ENCODE measurements at regions not wholly inside any gene's neighbourhood (a gene's known extent, or its start where the extent isn't known, plus 50 kb on each side); places are given as distances from the start of the nearest gene placed in this dataset.

DNA sequence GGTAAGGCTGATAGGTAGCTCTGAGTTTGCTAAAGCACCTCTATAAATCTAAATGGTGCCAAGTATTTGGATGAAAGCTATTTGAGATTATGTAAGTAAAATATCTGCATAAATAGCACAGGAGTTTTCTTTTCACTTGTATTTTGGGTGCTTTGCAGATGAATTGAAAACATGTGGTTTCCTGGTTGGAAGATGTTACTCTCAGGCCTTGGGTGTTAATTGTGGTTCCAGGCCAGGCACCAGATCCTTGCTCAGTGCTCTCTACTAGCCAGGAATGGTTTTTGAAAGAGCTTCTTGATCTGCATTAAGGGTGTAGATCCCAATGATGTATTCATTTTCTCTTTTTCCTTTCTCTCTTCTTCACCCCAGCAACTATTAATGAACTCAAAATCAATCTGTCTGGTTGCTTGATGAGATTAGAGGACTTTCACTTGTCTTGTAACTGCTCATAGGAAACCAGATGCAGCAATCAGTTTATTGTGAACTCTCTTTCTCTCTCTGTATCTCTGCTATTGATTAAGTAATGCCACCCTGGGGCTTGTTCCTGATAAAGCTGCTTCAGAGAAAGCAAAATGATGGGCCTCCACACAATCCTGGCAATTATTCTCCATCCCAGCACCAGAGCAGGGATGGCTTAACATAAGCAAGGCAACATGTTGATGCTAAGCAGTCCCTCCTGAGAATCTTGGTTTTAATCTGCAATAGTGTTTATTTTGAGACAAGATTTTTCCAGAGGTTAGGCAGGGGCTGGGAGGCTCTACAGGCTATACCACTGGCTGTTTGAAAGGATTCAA, 147.0 kb upstream of the NTM start:
- DNase-seq (ENCODE audit: low read depth, low spot score): no peak
- no peak overlapping the region for H3K27ac ChIP-seq

DNA sequence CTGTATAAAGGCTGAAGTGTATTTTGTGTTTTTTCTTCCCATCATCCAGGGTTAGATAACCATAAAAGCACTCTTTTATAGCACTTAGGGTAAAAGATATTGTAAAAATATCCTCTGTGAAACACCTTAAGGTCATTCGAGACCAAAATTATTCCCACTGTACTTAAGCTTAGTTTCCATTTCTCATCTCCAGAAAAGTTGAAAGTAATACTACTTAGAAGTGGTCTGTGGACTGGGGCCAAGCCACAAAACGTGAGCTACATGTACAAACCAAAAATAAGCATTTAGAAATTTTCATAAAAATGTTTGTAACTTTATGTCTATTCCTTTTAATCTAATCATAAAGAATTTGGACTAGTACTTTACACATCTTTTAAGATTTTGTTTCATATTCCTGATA, 142.0 kb upstream of the NTM start:
- no peak overlapping the region for H3K27ac ChIP-seq
- DNase-seq (ENCODE audit: low read depth, low spot score): no peak

DNA sequence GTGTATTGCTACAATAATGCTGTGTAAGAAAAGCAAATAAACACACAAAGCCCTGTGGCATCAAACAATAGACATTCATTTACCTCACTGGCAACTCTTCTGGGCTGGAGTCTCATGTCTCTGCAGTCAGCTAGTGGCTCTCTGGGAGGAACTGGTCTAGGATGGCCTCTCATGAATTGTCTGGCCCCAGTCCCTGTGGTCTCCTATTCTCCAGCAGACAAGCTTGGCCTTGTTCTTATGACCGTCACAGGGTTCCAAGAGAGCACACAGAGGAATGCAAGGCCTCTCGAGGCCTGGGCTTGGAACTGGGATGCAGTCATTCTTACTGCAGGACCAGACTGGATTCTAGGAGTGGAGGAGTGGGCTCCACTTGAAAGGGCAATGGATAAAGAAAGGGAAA, 141.2 kb upstream of the NTM start:
- no peak for DNase-seq (ENCODE audit: low read depth, low spot score)
- no peak overlapping the region for H3K27ac ChIP-seq

DNA sequence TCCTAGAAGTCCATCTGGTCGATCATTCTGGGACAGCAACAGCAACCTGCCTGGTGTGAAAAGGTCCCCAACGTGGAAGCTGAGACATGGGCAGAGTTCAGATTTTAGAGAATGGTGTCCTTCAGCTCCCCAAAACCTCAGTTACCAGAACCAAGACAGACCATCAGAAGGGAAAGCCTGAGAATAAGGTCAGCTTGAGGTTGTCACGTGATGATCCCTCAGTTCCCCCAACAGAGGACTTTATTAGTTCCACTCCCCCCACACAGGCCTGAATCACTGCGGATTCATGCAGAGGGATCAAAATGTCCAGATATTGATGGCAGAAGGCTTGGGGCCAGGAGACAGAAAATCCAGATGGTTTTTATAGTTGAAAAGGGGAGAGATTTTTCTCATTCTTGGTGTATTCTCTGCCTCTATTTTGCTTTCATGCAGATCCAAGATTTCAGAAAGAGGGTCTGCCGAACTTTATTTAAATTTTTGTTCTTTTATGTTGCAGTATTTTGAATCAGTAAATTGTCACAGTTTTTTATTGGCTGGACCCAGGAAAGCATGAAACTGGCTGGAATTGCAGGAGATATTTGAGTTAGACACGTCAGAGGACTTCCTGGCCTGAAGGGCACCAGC, 139.0 kb upstream of the NTM start:
- no peak for DNase-seq (ENCODE audit: low read depth, low spot score)
- no peak overlapping the region for H3K27ac ChIP-seq

DNA sequence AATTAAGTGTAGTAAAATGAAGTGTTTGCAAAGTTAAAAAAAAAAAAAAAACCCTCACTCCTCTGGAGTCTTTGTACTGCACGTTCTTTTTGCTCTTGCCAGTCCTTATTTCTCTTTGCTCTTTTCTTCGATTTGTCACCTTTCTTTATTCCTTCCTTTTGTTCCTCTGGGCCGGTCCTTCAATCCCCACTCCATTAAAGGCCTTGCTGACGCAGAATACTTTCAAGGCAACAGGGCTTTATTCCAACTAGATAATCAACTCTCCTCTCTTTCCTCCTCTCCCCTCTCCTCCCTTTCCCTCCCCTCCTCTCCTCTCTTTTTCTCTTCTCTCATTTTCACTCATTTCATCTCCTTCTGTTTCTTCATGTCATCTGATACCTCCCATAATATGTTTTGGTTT, 138.2 kb upstream of the NTM start:
- DNase-seq (ENCODE audit: low read depth, low spot score): no peak
- H3K27ac ChIP-seq: no peak overlapping the region

DNA sequence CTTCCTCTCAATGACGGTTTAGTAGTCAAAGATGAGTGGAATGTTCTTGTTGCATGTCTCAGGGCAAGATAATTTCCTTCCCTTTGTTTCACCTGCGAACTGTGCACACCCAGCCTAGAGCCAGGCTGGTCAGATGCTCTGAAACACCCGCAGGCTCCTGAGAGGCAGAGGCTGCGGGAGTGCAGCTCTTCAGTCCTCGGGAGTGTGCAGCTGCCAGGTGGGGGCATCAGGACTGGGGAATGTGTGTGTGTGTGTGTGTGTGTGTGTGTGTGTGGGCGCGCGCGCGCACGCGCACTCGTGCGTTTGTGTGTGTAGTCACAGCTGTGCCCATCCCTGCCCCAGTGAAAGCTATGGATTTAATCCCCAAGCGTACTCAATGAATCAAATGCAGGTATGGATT, 136.2 kb upstream of the NTM start:
- H3K27ac ChIP-seq: no peak overlapping the region
- no peak for DNase-seq (ENCODE audit: low read depth, low spot score)

DNA sequence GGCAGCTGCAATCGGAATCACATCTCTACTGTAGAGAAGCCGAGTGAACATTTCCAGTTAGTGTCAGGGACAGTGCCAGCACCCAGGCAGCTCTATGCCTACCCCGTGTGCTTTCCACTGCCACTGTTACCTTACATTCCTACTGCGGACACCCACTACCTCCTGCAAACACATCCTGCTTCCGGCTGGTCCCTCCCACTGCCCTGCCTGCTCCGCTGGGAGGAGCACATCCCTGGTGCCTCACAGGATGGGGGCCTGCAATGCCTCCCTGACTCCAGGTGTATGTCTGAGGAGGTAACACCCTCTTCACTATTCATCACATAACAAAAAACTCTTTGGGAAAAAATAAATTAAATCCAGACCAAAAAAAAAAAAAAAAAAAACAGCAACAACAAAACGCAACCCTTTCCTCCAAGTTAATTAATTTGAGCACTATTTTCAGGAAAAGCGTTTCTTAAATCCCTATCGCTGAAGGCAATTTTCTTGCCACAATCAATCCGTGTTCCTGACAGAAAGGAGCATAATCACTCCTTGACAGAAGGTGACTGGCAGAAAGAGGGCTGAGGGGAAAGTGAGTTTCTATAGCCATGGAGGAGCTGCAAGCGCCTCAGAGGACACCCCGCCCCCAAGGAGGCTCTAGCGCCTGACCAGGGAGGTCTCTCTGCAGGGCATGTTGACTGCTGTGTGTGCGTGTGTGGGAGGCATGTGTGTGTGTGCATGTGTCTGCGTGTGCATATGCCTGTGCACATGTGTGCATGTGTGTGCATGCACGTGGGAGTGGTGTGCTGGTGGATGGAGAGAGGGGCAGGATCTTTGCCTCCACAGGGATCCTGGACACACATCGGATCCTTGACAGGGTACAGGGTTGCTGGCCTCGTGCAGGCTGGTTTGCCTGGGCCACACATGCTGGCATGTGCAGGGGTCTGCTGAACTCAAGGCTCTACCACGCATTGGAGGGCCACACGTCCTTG, 134.8 kb upstream of the NTM start:
- H3K27ac ChIP-seq: no peak overlapping the region
- DNase-seq (ENCODE audit: low read depth, low spot score): no peak

DNA sequence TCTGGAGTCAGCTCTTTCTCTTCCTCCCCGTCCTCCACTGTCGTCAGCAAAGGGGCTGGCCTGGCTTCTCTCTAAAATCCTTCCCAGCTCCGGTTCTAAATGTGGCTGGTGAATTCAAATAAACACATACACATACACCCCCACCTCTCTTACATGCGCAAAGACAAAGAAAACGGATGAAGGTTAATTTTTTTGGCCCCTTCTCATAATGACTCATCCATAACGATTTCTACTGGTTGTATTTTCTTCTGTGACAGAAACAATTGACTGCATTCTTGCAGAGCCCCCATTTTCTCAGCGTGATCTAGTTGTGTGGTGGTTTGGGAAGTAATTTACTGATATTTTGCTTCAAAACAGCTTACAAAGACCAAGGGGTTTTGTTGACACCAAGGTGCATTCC, 130.0 kb upstream of the NTM start:
- no peak overlapping the region for H3K27ac ChIP-seq
- no peak for DNase-seq (ENCODE audit: low read depth, low spot score)

DNA sequence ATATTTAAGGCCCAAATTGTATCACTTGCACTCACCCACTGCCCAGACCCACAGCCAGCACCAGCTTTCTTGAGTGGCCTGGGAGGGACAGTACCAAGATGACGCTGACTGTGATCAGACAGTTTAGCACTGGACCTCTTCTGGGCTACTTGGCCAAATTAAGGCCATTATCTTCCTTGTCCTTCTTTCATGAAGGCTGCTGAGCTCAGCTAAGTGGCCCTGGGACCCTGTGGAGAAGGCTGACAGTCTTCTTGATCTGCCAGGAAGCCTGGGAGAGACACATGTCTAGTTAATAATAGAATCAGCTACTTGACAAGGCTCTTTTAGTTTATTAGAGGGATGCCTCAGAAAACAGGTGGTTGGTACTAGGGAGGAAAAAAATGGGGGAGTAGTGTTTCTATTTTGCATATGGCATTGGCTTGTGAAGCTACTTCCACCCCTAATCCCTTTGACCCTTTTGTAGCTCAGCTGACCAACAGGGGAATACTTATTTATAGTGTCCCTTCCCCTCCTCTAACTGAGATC, 127.9 kb upstream of the NTM start:
- no peak overlapping the region for H3K27ac ChIP-seq
- no peak for DNase-seq (ENCODE audit: low read depth, low spot score)

DNA sequence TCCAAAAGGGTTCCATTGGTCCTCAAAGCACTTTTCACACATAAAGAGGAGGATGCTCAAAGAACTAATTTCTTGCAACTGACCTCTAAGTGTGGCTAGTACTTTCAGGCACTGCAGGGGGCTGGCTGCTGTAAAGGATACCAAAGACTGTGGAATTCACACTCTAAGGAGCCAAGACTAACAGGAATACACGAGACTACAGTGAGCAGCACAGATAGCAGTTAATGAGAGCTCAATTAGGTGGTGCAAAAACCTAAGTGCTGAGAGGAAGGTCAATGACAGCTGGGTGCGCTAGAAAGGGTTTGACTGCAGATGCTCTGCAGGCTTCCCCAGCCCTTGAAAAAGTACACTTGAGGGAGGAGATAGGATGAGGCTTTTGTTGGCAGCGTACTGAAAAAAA, 124.3 kb upstream of the NTM start:
- no peak for DNase-seq (ENCODE audit: low read depth, low spot score)
- H3K27ac ChIP-seq: no peak overlapping the region

DNA sequence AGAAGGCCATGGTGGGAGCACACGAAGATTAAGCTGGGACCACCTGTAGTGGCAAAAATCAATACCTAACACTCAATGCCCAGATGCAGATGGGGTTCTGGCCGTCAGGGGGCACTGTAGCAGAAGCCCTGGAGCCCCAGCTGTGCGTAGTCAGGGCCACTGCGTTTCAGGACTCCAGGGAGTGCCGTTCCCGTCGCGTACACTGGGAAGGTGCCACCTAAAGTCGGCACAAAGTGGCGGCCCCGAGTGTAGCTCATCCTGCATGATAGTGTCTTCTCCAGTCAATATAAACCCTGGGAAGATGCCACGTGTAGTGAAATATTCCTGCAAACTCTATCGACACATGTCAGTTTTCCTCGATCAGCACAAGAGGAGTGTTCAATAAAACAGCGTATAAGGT, 123.8 kb upstream of the NTM start:
- no peak for DNase-seq (ENCODE audit: low read depth, low spot score)
- H3K27ac ChIP-seq: no peak overlapping the region

DNA sequence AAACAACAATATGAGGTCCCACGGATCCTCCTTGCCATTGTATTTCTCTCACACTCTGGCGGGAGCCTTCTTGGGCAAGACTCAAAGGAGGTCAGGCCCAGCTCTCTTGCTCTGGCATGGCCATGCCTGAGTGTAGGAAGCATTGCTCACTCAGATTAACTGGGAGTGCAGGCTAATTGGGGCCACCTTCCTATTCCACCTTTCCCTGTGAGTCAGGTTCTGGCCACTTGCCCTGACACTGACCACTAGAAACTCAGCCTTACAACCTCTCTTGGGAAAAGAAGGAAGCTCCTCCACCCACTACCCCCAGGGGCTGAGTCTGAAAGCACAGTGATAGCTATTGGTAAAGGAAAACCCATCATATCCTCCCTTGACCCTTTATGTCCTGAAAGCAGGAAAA, 121.8 kb upstream of the NTM start:
- no peak for DNase-seq (ENCODE audit: low read depth, low spot score)
- H3K27ac ChIP-seq: no peak overlapping the region

DNA sequence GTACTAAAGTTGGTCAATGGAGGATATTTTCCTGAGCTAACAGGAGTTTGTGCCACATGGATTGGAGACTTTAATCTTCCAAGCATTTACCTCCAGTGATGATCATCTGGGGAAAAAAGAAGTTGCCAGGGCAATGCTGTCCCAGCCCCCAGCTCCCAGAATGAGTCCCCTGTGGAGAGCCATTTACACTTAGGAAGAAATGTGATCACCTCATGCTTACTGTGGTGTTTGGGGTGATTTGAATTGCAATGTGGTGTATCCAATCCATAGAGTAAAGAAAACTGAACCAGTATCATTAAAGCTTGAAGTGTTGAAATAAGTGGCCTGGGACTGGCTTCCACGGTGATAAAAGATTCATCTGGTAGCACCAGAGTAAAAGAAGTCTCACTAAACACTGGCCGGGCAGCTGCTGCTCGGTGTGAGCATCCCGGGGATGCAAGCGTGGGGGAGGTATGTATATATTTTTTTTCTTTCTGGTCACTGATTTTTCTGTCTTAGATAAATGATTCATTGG, 117.2 kb upstream of the NTM start:
- H3K27ac ChIP-seq: no peak overlapping the region
- no peak for DNase-seq (ENCODE audit: low read depth, low spot score)

DNA sequence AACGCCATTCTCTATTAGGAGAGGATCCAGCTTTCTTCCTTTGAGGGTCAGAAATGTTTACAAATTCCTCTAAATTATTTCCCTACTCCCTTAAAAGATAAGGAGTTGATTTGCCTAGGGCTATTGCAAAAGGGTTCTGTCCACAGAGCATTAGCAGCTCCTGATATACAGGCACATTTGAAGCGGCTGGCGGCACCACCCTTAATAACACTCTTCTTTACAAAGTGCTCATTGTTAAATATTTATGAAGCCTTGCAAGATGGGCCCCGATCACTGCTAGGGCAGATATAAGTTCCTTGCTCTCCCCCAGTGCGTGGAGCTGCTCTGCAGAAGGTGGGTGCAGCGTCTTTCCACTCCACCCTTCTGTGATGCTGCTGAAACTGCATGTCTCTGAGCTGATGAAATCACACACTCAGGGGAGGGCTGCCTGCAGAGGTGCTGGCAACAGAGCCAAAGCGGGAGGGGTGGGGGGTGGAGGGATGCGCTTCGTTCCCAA, 116.7 kb upstream of the NTM start:
- DNase-seq (ENCODE audit: low read depth, low spot score): no peak
- no peak overlapping the region for H3K27ac ChIP-seq

DNA sequence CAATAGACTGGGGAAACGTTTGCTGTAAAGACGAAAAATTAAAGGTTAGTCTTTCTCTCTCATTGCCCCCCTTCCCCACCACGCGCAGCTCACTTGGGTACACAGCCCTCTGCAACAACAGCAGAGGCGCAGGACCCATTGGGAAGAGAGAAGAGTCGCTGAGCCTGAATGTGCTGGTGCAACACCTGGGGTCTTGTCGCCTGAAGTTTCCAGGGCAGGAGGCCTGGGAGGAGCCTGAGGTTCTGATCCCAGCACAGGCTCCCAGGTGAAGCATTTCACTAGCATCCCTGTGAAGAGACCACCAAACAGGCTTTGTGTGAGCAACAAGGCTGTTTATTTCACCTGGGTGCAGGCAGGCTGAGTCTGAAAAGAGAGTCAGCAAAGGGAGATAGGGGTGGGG, 116.2 kb upstream of the NTM start:
- H3K27ac ChIP-seq: no peak overlapping the region
- DNase-seq (ENCODE audit: low read depth, low spot score): no peak

DNA sequence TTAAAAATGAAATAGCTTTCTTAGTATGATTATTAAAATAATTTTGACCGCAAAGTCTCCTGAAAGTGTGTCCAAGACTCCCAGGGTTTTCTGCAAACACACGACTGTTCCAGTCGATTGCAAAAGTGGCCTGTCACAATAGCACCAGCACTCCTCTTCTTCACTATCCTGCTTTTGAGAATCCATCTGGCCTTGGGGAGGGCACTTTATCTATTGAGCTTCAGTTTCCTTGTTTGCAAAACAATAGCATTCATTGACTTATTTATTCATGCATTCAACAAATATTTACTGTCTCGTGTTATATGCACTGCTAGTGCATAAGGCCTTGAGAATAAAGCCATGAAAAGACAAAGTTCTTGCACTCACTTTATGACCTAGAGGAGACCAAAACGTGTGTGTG, 96.2 kb upstream of the NTM start:
- H3K27ac ChIP-seq: no peak overlapping the region
- no peak for DNase-seq (ENCODE audit: low read depth, low spot score)

DNA sequence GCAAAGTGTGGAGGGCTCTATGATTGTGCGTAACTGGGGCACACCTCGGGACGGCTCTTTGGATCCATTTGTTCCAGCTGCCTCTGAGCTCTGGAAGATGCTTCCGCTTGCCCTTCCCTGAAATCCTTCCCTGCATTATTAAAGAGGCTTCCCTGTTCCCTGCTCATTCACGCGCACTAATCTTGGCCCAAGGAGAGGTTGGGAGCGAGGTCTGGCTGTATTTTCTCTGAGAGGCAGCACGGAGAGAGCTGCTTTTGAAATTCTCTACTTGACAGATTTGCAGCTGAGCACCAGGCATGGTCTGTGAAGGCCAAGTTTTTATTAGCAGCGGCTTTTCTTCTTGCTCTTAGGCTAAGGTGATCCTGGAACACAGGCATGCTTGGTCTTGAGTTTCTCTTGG, 94.8 kb upstream of the NTM start:
- H3K27ac ChIP-seq: no peak overlapping the region
- no peak for DNase-seq (ENCODE audit: low read depth, low spot score)

DNA sequence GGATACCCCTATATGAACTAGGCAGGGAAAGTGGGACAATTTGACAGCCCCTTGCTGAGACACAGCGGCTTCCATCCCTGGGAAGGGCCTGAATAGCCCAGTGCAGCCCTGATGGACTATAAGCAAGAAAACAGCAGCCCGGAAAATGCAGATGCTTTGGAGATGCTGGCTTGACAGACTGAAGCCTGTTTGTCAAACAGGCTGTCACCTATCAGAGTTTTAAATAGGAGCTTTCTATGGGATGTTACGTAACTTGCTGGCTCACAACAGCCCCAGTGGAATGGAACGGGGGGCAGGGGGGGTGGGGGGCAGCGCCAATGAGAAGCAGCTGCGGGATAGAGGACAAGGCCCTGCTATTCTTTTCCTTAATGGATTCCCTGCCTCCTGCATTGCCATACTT, 91.9 kb upstream of the NTM start:
- no peak for DNase-seq (ENCODE audit: low read depth, low spot score)
- H3K27ac ChIP-seq: no peak overlapping the region

DNA sequence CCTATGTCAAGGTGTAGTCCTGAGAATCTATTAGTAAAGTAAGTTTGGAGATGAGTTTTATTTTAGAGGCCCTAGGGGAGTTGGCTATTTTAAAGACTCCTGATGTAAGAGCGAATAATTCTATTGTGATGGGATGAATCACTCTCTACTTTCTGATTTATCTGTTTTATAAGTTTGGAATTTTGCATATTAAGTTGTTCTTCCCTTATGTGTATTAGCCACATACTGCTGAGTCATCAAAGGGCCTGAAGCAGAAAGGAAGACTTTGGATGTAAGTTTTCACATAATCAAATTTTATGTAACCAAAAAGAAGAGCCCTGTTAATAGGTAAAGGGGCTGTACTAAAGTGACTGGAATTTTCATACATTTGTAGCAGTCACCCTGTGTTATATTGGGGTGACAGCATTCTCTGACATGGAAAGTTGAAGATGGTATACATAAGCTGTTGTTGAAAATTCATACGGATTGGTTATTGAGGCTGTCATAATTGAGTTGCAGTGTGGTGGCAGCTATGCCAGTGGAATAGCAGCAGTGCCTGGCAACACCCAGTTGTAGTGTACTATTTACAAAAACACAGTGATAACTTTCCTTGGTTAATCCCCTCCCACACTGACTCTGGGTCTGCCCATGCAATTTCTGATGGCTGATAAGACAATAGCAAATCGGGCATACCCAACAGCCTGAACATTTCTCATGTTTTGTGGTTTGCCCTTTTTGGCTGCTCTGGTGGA, 90.6 kb upstream of the NTM start:
- no peak for DNase-seq (ENCODE audit: low read depth, low spot score)
- H3K27ac ChIP-seq: no peak overlapping the region

DNA sequence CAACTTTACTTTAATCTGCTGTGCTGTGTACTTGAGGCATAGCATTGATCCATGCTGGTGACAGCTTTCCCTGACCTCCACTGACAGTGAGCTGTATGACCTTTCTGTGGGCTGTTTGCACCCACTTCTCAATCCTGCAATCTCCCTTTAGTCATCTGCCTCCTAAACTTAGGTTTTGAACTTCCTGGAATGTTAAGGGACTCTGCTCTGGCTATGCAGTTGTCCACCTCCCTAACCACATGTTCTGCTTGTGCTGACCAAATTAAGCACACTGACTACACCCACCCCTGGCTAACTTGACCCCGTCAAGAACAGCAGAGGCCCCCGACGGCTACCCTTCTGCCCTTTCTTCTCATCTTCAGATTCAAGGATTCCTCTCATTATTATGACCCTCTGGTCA, 89.1 kb upstream of the NTM start:
- no peak for DNase-seq (ENCODE audit: low read depth, low spot score)
- no peak overlapping the region for H3K27ac ChIP-seq
